ENCODE measurements at regions not wholly inside any gene's neighbourhood (a gene's known extent, or its start where the extent isn't known, plus 50 kb on each side); places are given as distances from the start of the nearest gene placed in this dataset.

GRCh38 chr20:10792291-10792690, 118.5 kb upstream of the JAG1 start:
- H3K4me3 ChIP-seq (ENCODE audit: low read depth, low read length) = no peak overlapping the region
- no peaks in the 10 kb centered on the region for H3K36me3 ChIP-seq (ENCODE audit: control insufficient read depth, insufficient read depth, low read length)
- H3K27me3 ChIP-seq (ENCODE audit: control insufficient read depth, insufficient read depth, low read length) = peaks cover 3% of the 10 kb centered on the region
- H3K9ac ChIP-seq (ENCODE audit: low read depth, low read length) = no peak overlapping the region
- no peaks in the 10 kb centered on the region for H3K9me3 ChIP-seq (ENCODE audit: control insufficient read depth, insufficient read depth, low read length)
- H3K4me1 ChIP-seq (ENCODE audit: control insufficient read depth, insufficient read depth, low read length) = peaks cover 6% of the 10 kb centered on the region

GRCh38 chr20:10793766-10794165, 120.0 kb upstream of the JAG1 start:
- no peaks in the 10 kb centered on the region for H3K36me3 ChIP-seq (ENCODE audit: control insufficient read depth, insufficient read depth, low read length)
- no peak overlapping the region for H3K4me3 ChIP-seq (ENCODE audit: low read depth, low read length)
- H3K9ac ChIP-seq (ENCODE audit: low read depth, low read length) = no peak overlapping the region
- no peaks in the 10 kb centered on the region for H3K9me3 ChIP-seq (ENCODE audit: control insufficient read depth, insufficient read depth, low read length)
- peaks cover 3% of the 10 kb centered on the region for H3K27me3 ChIP-seq (ENCODE audit: control insufficient read depth, insufficient read depth, low read length)
- peaks cover 6% of the 10 kb centered on the region for H3K4me1 ChIP-seq (ENCODE audit: control insufficient read depth, insufficient read depth, low read length)

- Histone ChIP-seq H3K9me3 (ENCODE audit: control insufficient read depth, insufficient read depth, low read length) (no peaks in the 10 kb centered on the region), H3K4me1 (ENCODE audit: control insufficient read depth, insufficient read depth, low read length) (peaks cover 6% of the 10 kb centered on the region), H3K27me3 (ENCODE audit: control insufficient read depth, insufficient read depth, low read length) (peaks cover 3% of the 10 kb centered on the region), H3K36me3 (ENCODE audit: control insufficient read depth, insufficient read depth, low read length) (no peaks in the 10 kb centered on the region), H3K4me3 (ENCODE audit: low read depth, low read length) (no peak overlapping the region), H3K9ac (ENCODE audit: low read depth, low read length) (no peak overlapping the region)
Measured at GRCh38 chr20:10794765-10795164, 121.0 kb upstream of the JAG1 start.

GRCh38 chr20:10795286-10796026, 121.7 kb upstream of the JAG1 start:
- peaks cover 3% of the 10 kb centered on the region for H3K27me3 ChIP-seq (ENCODE audit: control insufficient read depth, insufficient read depth, low read length)
- no peaks in the 10 kb centered on the region for H3K9me3 ChIP-seq (ENCODE audit: control insufficient read depth, insufficient read depth, low read length)
- peaks cover 6% of the 10 kb centered on the region for H3K4me1 ChIP-seq (ENCODE audit: control insufficient read depth, insufficient read depth, low read length)
- H3K9ac ChIP-seq (ENCODE audit: low read depth, low read length) = no peak overlapping the region
- H3K36me3 ChIP-seq (ENCODE audit: control insufficient read depth, insufficient read depth, low read length) = no peaks in the 10 kb centered on the region
- H3K4me3 ChIP-seq (ENCODE audit: low read depth, low read length) = no peak overlapping the region

GRCh38 chr20:10798811-10799210, 125.0 kb upstream of the JAG1 start:
- Histone ChIP-seq H3K9me3 (ENCODE audit: control insufficient read depth, insufficient read depth, low read length) (no peaks in the 10 kb centered on the region), H3K4me1 (ENCODE audit: control insufficient read depth, insufficient read depth, low read length) (peaks cover 6% of the 10 kb centered on the region)

DNA sequence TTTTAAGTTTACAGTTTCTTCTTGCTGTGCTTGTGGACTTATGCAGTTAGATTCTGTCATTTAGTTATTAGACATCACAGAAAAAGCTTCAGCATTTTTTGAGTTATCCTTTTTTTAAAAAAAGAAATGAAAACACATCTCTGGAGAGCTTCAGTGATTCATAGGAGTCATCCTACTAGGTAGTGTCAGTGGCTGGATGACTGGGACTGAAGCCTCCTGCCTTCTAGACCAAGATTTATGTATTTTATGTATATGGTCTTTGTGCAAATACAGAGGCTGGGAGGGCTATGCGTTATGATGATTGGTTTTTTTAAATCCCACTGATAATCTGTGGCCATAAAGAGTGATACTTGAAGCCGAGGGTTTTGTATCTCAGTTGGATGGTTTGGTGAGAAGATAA, 125.9 kb upstream of the JAG1 start:
- Histone ChIP-seq H3K27me3 (ENCODE audit: control insufficient read depth, insufficient read depth, low read length) (peaks cover 3% of the 10 kb centered on the region), H3K9me3 (ENCODE audit: control insufficient read depth, insufficient read depth, low read length) (no peaks in the 10 kb centered on the region), H3K4me3 (ENCODE audit: low read depth, low read length) (no peak overlapping the region), H3K4me1 (ENCODE audit: control insufficient read depth, insufficient read depth, low read length) (peaks cover 2% of the 10 kb centered on the region), H3K36me3 (ENCODE audit: control insufficient read depth, insufficient read depth, low read length) (no peaks in the 10 kb centered on the region), H3K9ac (ENCODE audit: low read depth, low read length) (no peak overlapping the region)

More at GRCh38 chr20:10798811-10799210, 125.0 kb upstream of the JAG1 start:
- H3K4me3 ChIP-seq (ENCODE audit: low read depth, low read length) = no peak overlapping the region
- no peaks in the 10 kb centered on the region for H3K36me3 ChIP-seq (ENCODE audit: control insufficient read depth, insufficient read depth, low read length)
- H3K27me3 ChIP-seq (ENCODE audit: control insufficient read depth, insufficient read depth, low read length) = peaks cover 3% of the 10 kb centered on the region
- H3K9ac ChIP-seq (ENCODE audit: low read depth, low read length) = no peak overlapping the region

DNA sequence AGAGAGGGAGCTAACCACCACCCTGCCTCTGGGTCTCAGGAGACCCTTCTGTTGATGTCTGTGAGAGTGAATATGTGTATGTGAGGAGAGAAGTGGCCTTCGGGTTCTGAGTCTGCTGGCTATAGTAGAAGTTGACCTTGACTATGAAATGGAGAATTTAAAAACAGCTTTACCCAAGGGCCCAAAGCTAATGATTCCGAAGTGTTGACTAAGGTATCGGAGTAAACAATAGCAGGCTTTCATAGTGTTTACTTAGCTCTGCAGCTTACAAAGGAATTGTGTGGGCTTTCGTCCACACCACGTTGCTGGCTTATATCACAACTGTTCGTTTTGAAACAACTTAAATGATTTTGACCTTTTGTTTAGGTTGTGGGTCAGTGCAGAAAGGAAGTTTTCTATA, 126.5 kb upstream of the JAG1 start:
- H3K4me3 ChIP-seq (ENCODE audit: low read depth, low read length) = no peak overlapping the region
- no peak overlapping the region for H3K9ac ChIP-seq (ENCODE audit: low read depth, low read length)
- H3K36me3 ChIP-seq (ENCODE audit: control insufficient read depth, insufficient read depth, low read length) = no peaks in the 10 kb centered on the region
- H3K4me1 ChIP-seq (ENCODE audit: control insufficient read depth, insufficient read depth, low read length) = no peaks in the 10 kb centered on the region
- peaks cover 3% of the 10 kb centered on the region for H3K27me3 ChIP-seq (ENCODE audit: control insufficient read depth, insufficient read depth, low read length)
- H3K9me3 ChIP-seq (ENCODE audit: control insufficient read depth, insufficient read depth, low read length) = no peaks in the 10 kb centered on the region

DNA sequence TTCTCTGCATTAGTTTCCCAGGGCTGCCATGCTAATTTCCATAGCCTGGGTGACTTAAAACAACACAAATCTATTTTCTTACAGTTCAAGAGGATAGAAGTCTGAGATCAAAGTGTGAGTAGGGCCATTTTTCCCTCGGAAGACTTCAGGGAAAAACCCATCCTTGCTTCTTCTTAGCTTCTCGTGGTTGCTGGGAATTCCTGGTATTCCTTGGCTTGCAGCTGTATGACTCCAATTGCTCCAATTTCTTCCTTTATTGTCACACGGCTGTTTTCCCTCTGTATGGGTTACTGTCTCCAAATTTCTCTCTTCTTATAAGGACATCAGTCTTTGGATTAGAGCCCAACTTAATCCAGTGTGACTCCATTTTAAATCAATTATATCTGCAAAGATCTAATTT, 128.4 kb upstream of the JAG1 start:
- Histone ChIP-seq H3K9ac (ENCODE audit: low read depth, low read length) (no peak overlapping the region), H3K9me3 (ENCODE audit: control insufficient read depth, insufficient read depth, low read length) (no peaks in the 10 kb centered on the region), H3K36me3 (ENCODE audit: control insufficient read depth, insufficient read depth, low read length) (no peaks in the 10 kb centered on the region), H3K4me3 (ENCODE audit: low read depth, low read length) (no peak overlapping the region), H3K4me1 (ENCODE audit: control insufficient read depth, insufficient read depth, low read length) (peaks cover 5% of the 10 kb centered on the region), H3K27me3 (ENCODE audit: control insufficient read depth, insufficient read depth, low read length) (no peaks in the 10 kb centered on the region)

- no peaks in the 10 kb centered on the region for H3K9me3 ChIP-seq (ENCODE audit: control insufficient read depth, insufficient read depth, low read length)
- H3K36me3 ChIP-seq (ENCODE audit: control insufficient read depth, insufficient read depth, low read length) = no peaks in the 10 kb centered on the region
- no peak overlapping the region for H3K9ac ChIP-seq (ENCODE audit: low read depth, low read length)
- H3K4me3 ChIP-seq (ENCODE audit: low read depth, low read length) = no peak overlapping the region
- H3K4me1 ChIP-seq (ENCODE audit: control insufficient read depth, insufficient read depth, low read length) = peaks cover 5% of the 10 kb centered on the region
- H3K27me3 ChIP-seq (ENCODE audit: control insufficient read depth, insufficient read depth, low read length) = no peaks in the 10 kb centered on the region
Measured at GRCh38 chr20:10805764-10806163, 132.0 kb upstream of the JAG1 start.

- no peaks in the 10 kb centered on the region for H3K36me3 ChIP-seq (ENCODE audit: control insufficient read depth, insufficient read depth, low read length)
- no peak overlapping the region for H3K9ac ChIP-seq (ENCODE audit: low read depth, low read length)
- H3K4me3 ChIP-seq (ENCODE audit: low read depth, low read length) = no peak overlapping the region
- H3K4me1 ChIP-seq (ENCODE audit: control insufficient read depth, insufficient read depth, low read length) = peaks cover 5% of the 10 kb centered on the region
- no peaks in the 10 kb centered on the region for H3K27me3 ChIP-seq (ENCODE audit: control insufficient read depth, insufficient read depth, low read length)
- no peaks in the 10 kb centered on the region for H3K9me3 ChIP-seq (ENCODE audit: control insufficient read depth, insufficient read depth, low read length)
Measured at GRCh38 chr20:10806539-10806938, 132.7 kb upstream of the JAG1 start.

GRCh38 chr20:10807013-10807412, 133.2 kb upstream of the JAG1 start:
- Histone ChIP-seq H3K27me3 (ENCODE audit: control insufficient read depth, insufficient read depth, low read length) (no peaks in the 10 kb centered on the region), H3K36me3 (ENCODE audit: control insufficient read depth, insufficient read depth, low read length) (no peaks in the 10 kb centered on the region)

DNA sequence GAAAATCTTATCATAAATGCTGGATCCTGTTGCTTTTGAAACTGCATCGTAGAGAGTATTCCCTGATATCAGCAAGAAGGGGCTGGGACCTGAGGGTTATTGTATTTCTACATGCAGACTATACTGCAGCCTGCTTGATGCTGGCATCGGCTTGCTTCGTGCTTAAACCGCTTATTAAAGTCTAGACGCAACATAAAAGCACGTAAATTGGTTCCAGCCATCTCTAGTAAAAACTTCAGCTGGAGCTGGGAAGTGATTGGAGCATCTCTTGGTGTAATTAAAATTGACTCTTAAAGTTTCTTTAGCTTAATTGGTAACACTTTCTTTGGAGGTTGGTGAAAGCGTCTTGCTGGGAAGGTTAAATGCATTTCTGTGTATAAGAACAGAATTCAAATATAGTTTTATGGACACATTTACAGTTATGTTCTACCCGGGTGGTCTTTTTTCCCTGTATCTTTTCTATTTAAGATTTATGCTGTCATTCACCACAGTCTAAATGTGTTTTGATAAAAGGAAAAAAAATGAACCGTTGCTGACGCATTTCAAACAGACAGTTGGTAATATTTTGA, 139.0 kb upstream of the JAG1 start:
- Histone ChIP-seq H3K36me3 (ENCODE audit: control insufficient read depth, insufficient read depth, low read length) (no peaks in the 10 kb centered on the region), H3K4me1 (ENCODE audit: control insufficient read depth, insufficient read depth, low read length) (no peaks in the 10 kb centered on the region), H3K9ac (ENCODE audit: low read depth, low read length) (no peak overlapping the region), H3K27me3 (ENCODE audit: control insufficient read depth, insufficient read depth, low read length) (no peaks in the 10 kb centered on the region), H3K4me3 (ENCODE audit: low read depth, low read length) (no peak overlapping the region), H3K9me3 (ENCODE audit: control insufficient read depth, insufficient read depth, low read length) (no peaks in the 10 kb centered on the region)

More at GRCh38 chr20:10807013-10807412, 133.2 kb upstream of the JAG1 start:
- Histone ChIP-seq H3K9ac (ENCODE audit: low read depth, low read length) (no peak overlapping the region), H3K4me3 (ENCODE audit: low read depth, low read length) (no peak overlapping the region), H3K9me3 (ENCODE audit: control insufficient read depth, insufficient read depth, low read length) (no peaks in the 10 kb centered on the region), H3K4me1 (ENCODE audit: control insufficient read depth, insufficient read depth, low read length) (peaks cover 5% of the 10 kb centered on the region)
